HG03460 (cell line): ENCODE measurements at regions not wholly inside any gene's neighbourhood (a gene's known extent, or its start where the extent isn't known, plus 50 kb on each side); places are given as distances from the start of the nearest gene placed in this dataset.

Experiments used
- ATAC-seq: cut with Tn5 transposase; IDR thresholded peaks from one replicate; pipeline ENCODE4 v1.9.1; 2021; ENCODE audit not compliant: unreplicated experiment

DNA sequence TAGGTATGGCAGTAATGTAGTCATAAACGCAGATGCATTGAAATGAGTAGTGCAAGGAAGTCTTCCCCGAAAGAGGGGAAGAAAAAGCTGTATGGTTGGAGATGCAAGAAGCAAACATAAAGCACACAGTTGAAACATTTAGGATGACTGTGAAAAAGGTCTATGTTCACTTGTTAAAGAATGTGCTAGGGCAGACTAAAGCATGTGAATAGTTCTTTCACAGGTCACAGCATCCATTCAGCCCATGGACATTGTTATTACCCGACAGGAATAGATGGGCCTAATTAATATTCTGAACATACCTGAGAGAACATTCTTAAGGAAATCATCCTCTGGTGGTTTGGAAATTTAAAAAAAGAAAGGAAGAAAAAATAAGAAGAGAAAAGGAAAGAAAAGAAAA is 595.2 kb downstream of the ZIC1 start:
- ATAC-seq, result no peak

- ATAC-seq, result no peak
These were observed 596.3 kb downstream of the ZIC1 start for GRCh38 chr3:148005456-148005855.

GRCh38 chr3:148006508-148006907 is 597.3 kb downstream of the ZIC1 start:
- ATAC-seq, result no peak

DNA sequence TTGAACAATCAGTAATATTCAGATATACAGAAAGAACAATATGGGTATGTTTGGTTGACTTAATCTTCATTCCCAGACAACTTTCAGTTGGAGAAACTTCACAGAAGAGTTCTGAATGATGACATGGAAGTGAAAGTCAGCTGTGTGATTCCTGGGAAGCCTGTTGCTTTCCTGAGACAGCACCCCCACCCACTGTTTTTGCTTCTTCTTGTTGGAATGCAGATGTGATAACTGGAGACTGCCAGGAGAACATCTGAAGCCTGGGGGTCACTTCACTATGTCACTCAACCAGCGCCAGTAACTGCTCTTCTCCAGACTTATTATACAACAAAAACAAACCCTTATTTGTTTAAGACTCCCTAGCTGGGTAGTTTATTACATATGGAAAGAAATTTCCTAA is 599.4 kb downstream of the ZIC1 start:
- ATAC-seq, result no peak

DNA sequence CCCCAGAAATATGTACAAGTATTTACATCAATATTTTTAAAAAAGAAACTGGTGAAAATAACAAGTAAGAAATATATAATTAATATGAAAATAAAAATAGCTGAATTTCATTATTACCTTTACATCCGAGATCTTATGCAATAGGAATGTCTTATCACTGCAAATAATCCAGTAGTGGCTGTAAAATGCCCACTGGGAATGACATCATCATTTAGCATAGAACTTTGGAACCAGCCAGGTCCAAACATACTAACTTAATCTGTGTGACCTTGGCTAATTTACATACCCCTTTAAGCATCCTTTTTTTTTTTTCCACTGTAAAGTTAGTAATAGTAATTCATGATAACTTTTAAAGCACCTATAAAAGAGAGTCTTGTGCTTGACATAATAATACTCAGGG is 611.7 kb downstream of the ZIC1 start:
- no peak for ATAC-seq

DNA sequence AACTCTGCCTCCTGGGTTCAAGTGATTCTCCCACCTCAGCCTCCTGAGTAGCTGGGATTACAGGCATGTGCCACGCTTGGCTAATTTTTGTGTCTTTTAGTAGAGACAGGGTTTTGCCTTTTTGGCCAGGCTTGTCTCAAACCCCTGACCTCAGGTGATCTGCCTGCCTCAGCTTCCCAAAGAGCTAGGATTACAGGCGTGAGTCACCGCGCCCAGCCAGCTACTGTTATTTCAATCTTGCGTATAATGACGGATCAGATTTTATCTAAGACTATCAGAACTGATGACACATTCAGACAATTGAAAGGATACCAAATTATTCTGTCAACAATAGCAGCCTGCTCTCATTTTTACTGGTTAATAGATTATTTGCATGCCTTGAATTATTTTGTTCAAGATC is 612.2 kb downstream of the ZIC1 start:
- no peak for ATAC-seq

- ATAC-seq, result no peak
These were observed 614.8 kb downstream of the ZIC1 start for GRCh38 chr3:148023994-148024393.

DNA sequence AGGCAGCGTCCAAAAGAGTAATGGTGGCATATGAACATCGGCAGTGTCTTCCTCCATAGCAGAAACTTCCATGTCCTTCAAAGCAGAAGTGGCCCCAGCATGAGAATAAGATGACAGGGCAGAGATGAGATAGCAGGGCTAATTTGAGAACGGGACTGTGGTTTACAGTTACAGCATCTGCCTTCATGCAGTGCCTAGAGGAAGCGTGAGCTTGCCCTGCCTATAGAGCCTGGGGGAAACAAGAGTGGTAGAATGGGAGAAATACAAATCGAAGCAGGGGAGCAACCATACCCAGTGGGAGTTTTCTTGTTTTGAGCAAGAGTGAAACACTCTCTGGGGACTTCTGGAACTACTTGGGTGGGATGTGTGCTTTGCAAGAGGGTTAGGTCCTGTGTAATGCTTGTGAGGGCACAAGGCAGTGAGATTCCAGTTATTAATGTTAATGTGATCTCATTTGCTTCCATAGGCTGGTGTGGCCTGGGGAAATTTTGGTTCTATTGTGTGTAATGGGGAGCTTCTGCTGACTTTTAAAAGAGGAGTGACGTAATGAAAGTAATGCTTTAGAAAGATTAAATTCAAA is 616.9 kb downstream of the ZIC1 start:
- ATAC-seq, result no peak

GRCh38 chr3:148030975-148031374 is 621.8 kb downstream of the ZIC1 start:
- ATAC-seq, result no peak

DNA sequence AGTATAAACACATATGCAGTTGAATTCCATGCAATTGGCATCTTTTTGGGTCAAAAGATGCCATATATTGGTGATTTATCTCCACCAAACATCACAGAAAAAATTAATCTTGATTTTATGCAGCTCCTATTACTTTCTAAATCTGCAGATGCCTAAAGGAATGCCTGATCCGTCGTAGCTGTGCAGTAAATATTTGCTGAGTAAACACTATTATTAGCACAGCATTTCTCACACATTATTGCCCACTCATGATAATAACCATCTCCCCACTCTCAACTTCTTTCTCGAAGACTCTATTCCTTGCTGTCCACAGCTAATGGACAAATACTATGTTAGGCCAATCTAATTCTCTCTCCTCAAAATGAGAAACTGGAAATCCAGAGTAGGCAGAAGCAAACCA is 625.2 kb downstream of the ZIC1 start:
- no peak for ATAC-seq

DNA sequence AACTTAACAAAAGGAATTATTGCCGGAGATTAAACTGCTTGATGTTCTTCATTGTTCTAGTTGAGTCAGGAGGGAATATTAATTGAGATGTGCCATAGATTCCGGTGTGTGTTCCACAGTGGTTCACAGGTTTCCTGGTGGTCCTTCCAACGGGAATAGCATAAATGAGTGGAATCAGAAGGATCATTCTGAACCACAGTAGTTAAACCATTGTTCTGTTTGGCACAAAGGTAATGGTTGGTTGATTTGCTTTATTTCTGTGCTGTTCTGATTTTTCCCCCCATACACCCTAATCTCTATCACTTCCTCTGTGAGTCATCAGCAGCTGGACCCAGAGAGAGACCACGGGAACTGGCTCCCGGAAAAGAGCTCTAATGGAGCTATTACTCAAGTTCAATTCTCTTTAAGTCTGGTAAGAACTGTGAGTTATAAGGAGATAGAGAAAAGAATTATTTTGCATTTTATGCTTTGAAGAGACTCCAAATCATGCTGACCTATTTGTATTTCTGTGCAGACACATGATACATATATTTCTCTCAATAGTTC is 627.2 kb downstream of the ZIC1 start:
- no peak for ATAC-seq

GRCh38 chr3:148042663-148043445 is 633.7 kb downstream of the ZIC1 start:
- ATAC-seq, result no peak

GRCh38 chr3:148044151-148044550 is 635.0 kb downstream of the ZIC1 start:
- no peak for ATAC-seq

DNA sequence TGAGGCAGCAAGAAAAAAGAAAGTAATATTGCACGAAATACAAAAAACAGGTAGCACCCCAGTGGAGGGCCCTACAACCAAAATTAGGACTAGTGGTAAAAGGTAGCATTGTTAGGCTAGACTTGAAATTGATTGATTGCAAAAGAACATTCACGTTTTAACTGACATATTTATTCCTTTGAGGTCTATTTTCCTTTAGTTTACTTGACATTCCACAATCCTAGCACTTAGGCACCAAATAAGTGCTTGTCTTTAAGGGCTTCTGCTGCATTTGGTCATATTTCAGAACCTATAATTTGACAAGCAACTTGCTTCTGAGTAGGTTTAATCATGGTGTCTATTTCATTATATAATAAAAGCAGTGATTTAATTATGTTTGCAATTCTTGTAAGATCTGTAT is 642.7 kb upstream of the AGTR1 start:
- ATAC-seq, result no peak

DNA sequence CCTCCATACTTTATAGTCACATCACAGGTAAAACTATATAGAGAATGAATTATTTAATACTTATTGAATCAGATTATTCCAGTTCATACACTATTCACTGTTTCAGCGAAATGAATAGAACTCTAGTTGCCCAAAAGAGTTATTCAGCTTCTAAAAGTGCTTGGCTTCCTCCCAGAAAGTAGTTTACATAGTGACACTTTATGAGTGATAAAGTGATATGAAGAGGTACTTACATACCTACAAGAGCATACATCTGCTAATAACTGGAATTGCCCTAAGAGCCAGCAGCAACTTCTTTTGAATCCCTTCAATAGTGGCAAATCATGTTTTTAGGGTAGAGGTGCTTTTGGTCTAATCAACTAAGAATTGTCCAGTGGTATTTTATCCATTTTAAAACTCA is 635.1 kb upstream of the AGTR1 start:
- ATAC-seq, result no peak

DNA sequence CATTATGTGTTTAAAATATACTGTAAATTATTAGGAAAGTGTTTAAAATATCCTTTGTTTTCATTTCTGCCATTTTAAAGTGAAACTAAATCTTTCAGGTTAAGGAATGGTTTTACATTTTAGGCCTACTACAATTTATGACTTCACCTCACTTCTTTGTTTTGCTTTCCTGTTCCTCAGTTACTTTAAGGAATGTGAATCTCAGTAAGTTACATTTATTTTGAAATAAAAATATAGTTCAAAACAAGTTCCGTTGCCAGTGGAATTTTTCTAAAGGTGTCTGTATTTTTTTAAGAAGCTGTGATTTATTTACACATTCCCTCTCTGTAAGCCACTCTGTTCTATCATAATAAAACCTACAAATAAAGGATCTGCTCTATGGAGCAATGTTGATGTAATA is 630.9 kb upstream of the AGTR1 start:
- ATAC-seq, result no peak

DNA sequence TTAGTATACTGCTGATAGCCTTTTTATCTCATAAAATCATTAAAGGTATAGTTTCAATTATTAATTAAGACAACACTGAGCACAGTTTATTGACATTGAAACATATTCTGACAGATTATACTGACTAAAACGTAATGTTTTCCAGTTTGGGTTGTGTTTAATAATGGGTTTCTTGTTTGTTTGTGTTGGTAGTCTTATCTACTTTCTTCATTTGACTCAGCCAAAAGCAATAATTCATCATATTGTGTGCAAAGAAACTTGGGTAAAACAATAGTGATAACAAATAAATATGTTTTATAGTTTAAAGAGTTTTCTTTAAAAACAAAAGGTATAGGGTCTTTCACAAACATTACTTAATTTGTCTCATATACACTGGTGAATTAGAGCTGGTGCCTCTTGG is 629.2 kb upstream of the AGTR1 start:
- no peak for ATAC-seq

GRCh38 chr3:148070041-148070440 is 627.7 kb upstream of the AGTR1 start:
- no peak for ATAC-seq

DNA sequence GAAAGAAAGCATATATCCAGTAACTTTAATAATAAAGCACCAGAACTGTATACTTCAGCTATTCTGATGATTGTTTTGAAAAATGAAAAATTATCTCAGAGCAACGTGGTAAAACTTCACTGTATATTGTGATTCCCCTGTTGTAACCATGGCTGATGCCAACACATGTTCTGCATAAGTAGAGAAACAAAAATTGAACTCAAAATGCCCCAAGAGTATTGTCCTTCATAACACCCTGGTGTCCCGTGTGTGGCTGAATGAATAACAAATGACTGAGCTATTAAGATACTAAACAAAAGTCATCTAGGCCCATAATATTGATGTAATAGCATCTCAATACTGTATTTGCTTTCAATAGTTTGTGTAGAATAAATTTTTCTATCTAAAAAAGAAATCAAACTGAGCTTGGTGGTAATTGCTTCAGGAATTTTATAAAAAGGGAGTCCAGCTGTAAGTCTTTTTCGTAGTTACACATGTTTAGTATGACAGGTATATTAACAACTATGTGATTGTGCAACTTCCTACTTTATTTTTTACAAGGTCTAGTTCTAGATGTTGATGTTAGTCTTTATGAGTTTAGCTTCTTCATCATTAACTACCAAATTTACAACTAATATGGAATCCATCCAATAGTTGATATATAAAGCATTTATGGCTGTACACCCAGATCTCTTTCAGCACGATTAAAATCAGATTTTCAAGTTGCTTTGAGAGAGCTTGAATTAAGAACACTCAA is 623.8 kb upstream of the AGTR1 start:
- no peak for ATAC-seq

GRCh38 chr3:148074946-148075345 is 622.8 kb upstream of the AGTR1 start:
- ATAC-seq, result no peak

- ATAC-seq, result no peak
These were observed 621.7 kb upstream of the AGTR1 start for GRCh38 chr3:148075771-148076716.
